ENCODE measurements at regions not wholly inside any gene's neighbourhood (a gene's known extent, or its start where the extent isn't known, plus 50 kb on each side); places are given as distances from the start of the nearest gene placed in this dataset.
"Not testable (repeated sequence)": the region's sequence is repeated elsewhere in the genome, so short reads cannot be mapped to it uniquely, and the experiment has no call there.

DNA sequence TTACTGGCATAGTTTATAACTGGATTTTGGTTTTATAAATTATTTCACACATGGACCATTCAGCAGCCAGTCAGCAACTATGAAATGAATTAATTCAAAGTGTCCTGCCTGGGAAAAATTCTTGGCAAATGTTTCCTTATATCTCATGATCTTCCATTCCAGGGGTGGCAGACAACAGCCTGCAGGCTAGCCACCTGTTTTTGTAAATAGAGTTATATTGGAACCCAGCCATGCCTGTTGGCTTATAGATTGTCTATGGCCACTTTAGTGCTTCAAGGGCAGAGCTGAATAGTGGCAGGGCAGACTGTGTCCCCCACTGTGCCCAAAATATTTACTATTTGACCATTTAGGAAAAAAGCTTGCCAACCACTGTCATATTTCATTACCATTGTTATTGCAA, 613.7 kb downstream of the TMEM114 start:
- DNase-seq (ENCODE audit: low read depth in 2 of 3, low spot score in 1 of 3): no peak

DNA sequence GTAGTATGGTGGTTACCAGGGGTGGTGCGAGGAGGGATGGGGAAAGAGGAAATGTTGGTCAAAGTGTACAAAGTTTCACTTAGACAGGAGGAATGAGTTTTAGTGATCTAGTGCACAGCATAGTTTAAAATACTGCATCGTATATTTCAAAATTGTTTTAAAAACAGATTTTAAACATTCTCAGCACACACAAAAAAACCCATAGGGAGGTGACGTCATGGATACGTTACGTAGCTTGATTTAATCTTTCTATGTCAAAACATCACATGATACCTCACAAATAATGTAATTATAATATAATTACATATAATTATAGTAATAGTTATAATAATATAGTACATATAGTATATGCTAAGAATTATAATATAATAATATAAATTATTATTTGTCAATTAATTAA, 614.2 kb downstream of the TMEM114 start:
- DNase-seq (ENCODE audit: low read depth in 2 of 3, low spot score in 1 of 3): no peak

DNA sequence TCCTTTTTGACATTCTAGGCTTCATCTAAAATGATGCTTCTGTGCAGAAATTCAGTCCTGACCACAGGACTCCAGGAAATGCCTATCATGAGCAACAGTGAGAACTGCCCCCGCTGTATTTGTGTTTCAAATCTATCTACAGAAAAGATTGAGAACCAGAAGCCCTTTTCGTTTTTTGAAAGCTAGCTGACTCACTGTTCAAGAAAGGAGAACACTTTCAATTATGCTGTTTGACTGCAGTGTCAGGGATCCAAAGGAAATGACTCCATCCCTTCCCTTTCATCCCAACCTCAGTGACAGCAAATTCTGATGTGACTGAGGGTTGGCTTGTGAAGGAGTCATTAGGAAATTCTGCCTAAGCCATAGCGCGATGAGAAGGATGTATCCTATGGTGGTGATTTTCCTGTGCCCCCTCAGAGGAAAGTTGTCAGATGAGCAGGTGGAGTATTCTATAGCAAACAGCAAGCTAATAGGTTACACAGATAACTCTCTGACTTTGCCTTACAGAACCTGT, 622.3 kb downstream of the TMEM114 start:
- no peak for DNase-seq (ENCODE audit: low read depth in 2 of 3, low spot score in 1 of 3)

DNA sequence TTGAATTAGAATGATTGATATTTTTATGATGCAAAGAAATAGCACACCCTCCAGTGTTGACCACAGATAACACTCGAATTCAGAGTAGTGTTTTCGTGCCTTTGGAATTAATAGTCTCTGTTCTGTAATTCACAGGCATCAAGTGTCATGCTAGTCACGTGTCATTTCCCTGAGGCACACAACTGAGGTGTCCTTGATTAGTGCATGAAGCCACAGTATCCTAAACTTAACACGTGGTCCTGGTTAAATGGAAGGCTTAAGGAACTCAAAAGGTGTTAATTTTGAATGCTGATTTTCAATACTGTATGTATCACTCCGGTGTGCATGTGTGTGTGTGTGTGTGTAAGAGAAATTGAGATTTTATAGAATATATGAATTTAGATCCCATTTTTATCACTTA, 625.6 kb downstream of the TMEM114 start:
- DNase-seq (ENCODE audit: low read depth in 2 of 3, low spot score in 1 of 3): no peak

DNA sequence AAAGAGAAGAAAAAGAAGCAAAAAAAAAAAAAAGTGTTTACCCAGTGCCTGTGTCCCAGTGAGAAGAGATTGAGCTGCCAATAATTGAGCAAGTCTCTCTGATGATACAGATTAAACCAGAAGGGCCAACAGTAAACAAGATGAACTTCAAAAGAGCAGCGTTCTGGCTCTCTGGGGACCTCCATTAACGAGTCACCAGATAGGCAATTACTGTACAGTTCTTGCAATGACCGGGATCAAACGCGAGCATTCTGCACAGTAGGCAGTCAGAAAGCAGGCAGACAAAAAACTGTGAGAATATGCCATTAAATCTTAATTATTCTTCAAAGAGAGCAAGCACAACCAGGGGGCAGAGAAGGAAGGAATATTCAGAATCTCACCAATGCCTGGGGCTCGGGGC, 626.1 kb downstream of the TMEM114 start:
- DNase-seq (ENCODE audit: low read depth in 2 of 3, low spot score in 1 of 3): no peak

DNA sequence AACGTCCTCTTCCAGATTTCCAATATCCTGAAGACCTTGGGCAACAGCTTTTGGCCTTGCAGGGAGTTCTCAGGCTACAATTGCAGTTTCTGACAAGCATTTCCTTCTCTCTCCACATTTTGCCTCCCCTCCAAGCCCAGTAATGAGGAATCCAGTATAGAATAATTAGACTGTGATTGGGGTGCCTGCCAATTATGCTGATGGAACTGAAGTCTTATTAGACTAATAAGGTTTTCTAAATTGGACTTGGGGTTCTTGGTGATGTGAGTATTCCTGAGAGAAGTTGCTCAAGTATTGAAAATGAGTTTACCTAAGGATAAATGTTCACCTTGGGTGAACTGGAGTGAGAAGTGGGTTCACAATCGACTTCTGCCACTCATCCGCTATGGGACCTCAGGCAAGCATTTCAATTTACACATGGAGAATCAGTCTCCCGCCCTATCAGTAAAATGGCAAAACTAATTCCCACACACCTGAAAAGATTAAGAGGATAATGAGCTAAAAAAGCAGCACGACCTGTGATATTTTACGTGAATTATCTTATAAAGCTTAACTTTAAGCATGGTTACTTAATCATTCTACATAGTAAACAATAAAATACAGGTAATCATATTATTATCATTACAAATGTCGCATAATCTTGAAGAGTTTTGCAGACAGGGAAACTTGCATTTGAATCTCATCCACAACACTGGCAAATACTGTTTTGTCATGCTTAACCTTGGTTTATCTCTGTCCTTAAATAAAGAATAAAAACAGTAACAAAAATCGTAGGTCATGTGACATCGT, 628.0 kb downstream of the TMEM114 start:
- DNase-seq (ENCODE audit: low read depth in 2 of 3, low spot score in 1 of 3): no peak

DNA sequence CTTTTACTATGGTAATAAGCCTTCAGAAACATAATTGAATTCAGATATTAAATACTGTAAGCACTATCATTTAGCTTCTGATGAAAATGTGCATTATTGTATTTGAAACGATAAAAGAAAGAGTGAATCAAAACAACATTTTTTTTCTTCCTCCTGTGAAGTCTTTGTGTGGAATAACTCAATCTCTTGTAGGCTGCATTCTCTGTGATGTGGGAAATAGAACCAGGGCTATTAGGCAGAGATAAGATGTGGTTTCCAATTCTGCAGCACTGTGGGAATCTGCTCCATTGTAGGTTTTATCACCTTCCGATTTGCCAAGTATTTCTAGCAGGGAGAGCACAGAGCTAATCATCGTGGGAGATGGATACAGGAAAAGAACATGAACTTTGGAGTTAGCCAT, 624.5 kb downstream of the RBFOX1 start:
- DNase-seq (ENCODE audit: low read depth in 2 of 3, low spot score in 1 of 3): no peak

DNA sequence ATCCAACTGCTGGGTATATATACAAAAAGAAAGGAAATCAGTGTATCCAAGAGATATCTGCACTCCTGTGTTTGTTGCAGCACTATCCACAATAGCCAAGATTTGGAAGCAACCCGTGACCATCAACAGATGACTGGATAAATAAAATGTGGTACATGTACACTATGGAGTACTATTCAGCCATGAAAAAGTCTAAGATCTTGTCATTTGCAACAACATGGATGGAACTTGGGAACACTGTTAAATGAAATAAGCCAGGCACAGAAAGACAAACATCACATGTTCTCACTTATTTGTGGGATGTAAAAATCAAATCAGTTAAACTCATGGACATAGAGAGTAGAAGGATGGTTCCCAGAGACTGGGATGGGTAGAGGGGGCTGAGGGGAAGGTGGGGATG, 620.7 kb downstream of the RBFOX1 start:
- no peak for DNase-seq (ENCODE audit: low read depth in 2 of 3, low spot score in 1 of 3)

DNA sequence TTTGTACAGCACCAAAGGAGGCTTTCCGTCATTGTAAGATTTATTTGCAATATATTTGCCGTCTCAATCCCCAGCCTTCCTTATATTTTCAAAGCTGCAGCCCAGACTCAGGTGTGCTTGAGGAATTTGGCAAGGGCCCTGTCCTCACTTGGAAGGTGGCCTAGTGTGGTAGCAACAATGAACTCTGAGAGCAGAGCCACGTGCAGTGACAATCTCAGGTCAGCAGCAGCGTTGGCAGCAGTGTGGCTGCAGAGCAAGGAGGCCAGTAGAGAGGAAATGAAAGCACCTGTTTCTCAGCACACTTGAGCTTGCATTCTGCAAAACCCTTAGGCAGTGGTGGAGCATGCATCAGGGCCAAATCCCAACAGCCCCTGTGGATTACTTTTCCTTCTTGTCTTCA, 613.5 kb downstream of the RBFOX1 start:
- no peak for DNase-seq (ENCODE audit: low read depth in 2 of 3, low spot score in 1 of 3)

DNA sequence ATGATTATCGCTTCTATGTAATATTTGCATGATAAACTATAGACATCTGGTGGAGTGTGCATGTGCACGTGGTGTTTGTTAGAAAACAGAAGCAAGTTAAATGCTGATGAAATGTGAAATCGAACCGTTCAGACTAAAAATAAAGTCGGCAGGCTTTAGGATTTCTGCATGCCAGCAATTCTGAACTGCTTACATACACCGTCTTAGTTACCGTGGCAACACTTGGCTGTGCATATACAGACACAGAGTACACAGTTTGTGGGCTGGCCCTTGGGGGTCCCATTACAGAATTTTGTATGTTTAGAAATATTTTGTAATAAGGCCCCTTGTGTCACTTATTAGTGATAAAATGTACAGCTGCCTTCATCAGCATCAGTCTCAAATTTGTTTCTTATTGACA, 605.5 kb downstream of the RBFOX1 start:
- DNase-seq (ENCODE audit: low read depth in 2 of 3, low spot score in 1 of 3): no peak

DNA sequence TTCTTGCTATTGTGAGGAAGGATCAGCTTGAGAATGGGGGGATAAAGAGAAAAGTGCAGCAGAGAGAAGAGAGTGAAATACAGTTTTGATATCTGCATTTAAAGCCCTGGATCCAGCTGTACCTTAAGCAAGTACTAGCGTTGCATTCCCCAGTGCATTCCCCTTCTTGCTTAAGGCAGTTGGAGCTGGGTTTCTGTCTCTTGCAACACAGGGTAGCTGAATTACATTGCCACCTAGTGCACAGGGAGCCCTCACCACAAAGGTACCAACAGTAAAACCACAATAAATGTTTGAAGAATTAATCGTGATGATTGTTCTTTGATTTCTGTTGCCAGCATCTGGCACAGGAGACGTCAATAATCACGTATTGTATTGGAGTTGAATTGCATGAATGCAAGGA, 588.7 kb downstream of the RBFOX1 start:
- DNase-seq (ENCODE audit: low read depth in 2 of 3, low spot score in 1 of 3): no peak

DNA sequence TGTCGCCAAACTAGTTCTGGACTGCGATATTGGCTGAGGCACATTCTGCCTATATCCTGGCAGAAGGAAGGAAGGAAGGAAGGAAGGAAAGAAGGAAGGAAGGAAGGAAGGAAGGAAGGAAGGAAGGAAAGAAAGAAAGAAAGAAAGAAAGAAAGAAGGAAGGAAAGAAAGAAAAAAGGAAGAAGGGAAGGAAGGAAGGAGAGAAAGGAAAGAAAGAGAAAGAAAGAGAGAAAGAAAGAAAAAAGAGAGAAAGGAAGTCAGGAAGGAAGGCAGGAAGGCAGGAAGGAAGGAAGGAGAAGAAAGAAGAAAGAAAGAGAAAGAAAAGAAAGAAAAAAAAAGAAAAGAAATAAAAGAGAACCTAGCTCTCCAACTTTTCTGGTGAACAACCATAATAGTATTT, 587.1 kb downstream of the RBFOX1 start:
- no peak for DNase-seq (ENCODE audit: low read depth in 2 of 3, low spot score in 1 of 3)

DNA sequence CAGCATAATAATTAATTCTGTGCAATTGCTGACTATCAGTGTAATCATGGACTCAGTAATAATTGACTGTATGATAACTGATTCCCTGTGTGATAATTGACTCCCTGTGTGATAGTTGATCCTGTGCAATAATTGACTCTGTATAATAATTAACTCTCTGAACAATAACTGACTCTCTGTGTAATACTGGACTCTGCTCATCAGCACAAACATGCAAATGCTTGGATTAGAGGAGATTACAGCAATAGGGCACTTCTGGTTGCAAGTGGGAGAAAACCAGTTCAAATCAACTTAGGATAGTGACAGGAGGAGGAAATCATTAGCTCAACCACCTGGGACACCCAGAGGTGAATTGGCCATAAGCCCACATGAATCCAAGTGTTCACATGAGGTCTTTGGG, 582.1 kb downstream of the RBFOX1 start:
- DNase-seq (ENCODE audit: low read depth in 2 of 3, low spot score in 1 of 3): no peak

DNA sequence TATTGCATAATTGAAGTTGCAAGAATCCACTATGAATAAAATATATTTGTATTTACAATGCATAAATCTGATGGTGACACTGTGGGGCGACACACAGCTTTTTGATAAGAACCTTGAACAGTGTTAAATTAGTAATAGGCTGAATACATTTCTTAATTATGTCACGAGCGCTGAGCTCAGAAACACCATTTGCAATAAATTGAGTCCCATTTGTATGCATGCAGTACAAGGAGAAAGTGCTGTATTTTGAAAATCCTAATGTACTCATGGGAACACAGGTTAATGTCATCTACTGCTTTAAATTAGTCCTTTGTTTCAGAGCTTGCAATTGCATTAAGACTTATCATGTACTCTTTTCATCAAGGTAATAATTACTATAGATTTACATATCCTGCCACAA, 579.5 kb downstream of the RBFOX1 start:
- DNase-seq (ENCODE audit: low read depth in 2 of 3, low spot score in 1 of 3): no peak

DNA sequence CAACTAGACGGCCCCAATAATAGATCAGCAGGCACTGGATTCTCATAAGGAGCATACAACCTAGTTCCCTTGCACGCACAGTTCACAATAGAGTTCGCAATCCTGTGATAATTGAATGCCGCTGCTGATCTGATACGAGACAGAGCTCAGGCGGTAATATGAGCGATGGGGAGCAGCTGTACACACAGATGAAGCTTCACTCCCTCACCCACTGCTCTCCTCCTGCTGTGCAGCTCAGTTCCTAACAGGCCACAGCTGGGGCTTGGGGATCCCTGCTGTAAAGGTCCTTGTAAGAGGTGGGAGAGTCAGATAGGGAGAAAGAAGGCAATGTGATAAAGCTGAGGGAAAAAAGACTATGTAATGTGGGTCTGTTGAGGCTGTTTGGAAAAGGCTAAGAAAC, 577.5 kb downstream of the RBFOX1 start:
- no peak for DNase-seq (ENCODE audit: low read depth in 2 of 3, low spot score in 1 of 3)

DNA sequence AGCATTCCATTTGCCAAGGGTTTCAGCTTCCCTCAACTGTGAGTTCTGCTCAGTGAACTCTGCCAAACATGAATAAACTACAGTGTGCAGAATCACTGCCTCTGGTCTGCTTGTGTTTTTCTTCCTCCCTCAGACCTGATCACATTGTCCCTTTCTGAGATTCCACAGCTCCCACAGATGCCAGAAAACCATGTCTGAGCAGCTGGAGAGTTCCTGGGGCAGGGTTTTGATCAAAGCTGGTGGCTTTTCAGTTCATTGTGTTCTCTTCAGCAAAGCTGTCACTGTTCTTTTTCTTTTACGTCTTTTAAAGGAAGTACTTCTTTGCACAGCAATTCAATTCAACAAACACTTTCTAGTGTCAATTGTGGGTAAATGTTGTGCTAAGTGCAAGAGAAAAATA, 555.8 kb downstream of the RBFOX1 start:
- DNase-seq (ENCODE audit: low read depth in 2 of 3, low spot score in 1 of 3): no peak

DNA sequence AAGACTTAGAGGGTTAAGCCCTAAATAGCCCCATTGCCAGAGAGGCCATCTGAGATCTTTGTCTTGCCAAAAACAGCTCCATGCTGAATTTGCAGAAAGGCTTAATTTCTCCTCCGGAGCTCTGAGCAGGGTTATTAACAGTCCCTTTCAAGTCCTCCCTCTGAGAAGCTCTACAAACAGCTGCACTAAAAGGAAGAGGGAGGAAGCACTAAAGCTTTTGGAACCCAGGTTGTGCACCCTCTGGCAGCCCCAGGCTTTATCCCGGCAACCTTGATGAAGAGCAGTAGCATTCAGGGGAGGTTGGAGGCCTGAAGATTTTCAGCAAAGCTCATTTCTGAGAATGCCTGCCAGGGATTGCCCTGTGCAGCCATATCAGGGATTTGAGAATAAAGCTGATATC, 554.7 kb downstream of the RBFOX1 start:
- no peak for DNase-seq (ENCODE audit: low read depth in 2 of 3, low spot score in 1 of 3)

DNA sequence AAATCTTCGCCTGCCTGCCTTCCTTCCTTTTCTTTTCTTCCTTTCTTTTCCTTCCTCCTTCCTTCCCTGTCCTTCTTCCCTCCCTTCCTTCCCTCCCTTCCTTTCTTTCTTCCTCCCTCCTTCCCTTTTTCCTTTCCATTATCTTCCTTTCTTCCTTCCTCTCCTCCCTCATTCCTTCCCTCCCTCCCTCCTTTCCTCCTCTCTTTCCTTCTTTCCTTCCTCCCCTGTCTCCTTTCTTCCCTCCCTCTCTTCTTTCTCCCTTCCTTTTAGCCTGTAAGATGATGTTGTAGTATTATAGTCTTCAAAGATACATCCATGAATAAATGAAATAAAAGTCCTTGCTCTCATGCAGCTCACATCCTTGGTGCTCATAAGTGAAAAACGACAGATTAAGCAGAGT, 539.3 kb downstream of the RBFOX1 start:
- DNase-seq (ENCODE audit: low read depth in 2 of 3, low spot score in 1 of 3): no peak

DNA sequence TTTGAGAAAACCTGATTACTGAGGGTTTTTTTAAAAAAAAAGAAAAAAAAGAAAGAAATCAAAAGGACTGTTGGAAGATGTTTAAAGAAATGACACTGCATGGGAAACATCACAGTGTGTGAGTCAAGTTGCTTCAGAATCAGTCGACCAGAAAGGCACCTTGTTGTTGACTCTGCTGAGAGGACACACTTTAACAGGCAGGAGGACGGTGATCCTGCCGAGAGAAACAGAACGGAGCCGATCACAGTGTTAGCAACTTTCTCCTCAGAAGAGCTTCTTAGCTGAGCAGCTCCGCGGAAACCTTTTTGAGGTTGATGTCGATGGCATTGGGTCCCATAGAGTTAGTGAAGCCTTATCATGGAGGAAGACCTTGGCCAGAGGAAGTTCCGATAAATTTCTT, 538.7 kb downstream of the RBFOX1 start:
- DNase-seq (ENCODE audit: low read depth in 2 of 3, low spot score in 1 of 3): no peak

DNA sequence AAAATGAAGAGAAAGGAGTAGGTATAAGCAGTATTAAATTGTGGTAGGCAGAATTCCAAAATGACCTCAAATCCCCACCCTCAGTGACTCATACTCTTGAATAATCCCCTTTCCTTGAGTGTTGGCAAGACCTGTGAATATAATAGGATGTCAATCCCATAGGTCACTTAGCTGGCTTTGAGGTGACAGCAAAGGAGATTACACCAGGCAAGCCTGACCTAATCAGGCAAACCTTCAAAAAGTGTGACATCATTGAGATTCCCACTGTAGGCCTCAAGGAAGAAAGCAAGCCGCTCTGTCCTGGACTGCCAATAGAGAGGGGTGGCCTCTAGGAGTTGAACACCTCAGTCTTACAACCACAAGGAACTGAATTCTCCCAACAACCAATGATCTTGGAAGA, 535.2 kb downstream of the RBFOX1 start:
- DNase-seq (ENCODE audit: low read depth in 2 of 3, low spot score in 1 of 3): no peak

DNA sequence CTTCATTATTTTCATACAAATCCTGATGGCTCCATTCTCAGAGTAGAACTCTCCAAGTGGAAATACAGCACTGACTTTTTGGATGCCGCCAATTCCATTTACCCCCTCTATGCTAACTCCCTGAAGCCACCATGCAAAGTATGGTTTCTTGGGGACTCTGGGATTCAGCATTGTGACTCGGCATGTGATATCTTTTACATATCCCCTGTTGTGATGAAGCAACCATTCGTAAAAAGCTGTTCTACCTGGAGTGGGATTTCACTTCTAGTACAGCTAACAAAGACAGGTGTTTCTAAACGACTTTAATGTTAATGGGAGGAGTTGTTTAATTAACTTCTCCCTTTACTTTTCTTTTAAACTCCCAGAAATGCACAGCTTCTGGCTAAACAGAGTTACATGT, 533.5 kb downstream of the RBFOX1 start:
- DNase-seq (ENCODE audit: low read depth in 2 of 3, low spot score in 1 of 3): no peak

DNA sequence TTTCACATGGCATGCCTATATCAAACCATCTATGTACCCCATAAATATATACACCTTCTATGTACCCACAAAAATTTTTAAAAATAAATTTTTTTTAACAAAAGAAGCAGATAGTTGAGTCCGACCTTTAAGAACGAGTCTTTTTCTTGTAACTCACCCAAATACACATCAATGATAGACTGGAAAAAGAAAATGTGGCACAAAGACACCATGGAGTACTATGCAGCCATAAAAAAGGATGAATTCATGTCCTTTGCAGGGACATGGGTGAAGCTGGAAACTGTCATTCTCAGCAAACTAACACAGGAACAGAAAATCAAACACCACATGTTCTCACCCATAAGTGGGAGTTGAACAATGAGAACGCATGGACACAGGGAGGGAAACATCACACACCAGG, 532.7 kb downstream of the RBFOX1 start:
- DNase-seq (ENCODE audit: low read depth in 2 of 3, low spot score in 1 of 3): not testable (repeated sequence)

DNA sequence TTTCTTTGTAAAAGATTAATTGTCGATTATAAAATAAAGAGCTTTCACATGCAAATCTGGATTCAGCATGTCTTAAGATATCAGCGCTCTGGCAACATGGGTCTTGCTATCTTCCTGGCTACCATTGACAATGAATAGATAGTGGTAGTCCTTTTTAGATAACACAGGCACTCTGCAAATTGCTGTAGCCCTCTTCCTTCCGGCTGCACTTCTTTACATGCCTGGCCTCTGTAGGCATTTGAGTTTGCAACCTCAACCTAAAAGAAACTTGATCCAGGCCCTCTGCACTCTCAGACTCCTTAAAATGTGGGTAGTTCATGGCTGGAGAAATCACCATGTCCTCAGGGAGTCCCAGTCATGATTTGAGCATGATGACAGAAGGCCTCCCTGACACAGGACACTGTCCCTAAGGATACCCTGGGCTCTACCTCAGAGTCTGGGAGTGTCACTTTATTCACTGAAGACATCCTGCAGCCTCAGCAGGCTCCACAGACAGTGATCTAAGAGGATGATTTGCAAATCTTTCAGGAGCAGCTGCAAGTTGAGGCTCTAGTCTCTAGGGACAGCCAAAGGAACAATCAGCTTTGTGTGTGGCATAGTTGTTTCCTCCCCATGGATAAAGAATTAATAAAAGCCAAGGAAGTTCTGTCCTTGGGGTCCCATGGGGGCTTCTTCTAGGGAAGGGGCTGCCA, 529.4 kb downstream of the RBFOX1 start:
- no peak for DNase-seq (ENCODE audit: low read depth in 2 of 3, low spot score in 1 of 3)

All from stimulated activated CD4-positive, alpha-beta T cell treated with anti-CD3 and anti-CD28 coated beads, Interleukin-12 subunit alpha, Interleukin-12 subunit beta, amount 100 ng/mL, for 48 hours (primary cell).